Activated T-cell treated with anti-CD3 and anti-CD28 coated beads, Interleukin-2, amount 50 U/mL, for 72 hours (primary cell): ENCODE measurements at regions not wholly inside any gene's neighbourhood (a gene's known extent, or its start where the extent isn't known, plus 50 kb on each side); places are given as distances from the start of the nearest gene placed in this dataset.

Source experiments
- ATAC-seq, 2 donors: fragments of 150-1000 bp; cut with Tn5 transposase; replicated peaks in 1 of 2; 2 replicates each; pipeline ENCODE4 v1.10.0; 2021; ENCODE audit warnings: moderate library complexity in 2 of 2, mild to moderate bottlenecking in 1 of 2
- DNase-seq, 2 donors: peaks; one replicate each; pipeline ENCODE4 v3.0.0; 2021 to 2022; ENCODE audit warnings: mixed read lengths in 1 of 2
- H3K27ac Mint-ChIP-seq: one replicate; pipeline ENCODE4 v1.8.0; 2022; ENCODE audit warnings: mild to moderate bottlenecking, moderate library complexity, mixed read lengths
- H3K27me3 Mint-ChIP-seq: one replicate; pipeline ENCODE4 v1.8.0; 2022; ENCODE audit warnings: low read depth, mixed read lengths
- H3K36me3 Mint-ChIP-seq, 2 donors: one replicate each; pipeline ENCODE4 v1.8.0; 2022; ENCODE audit warnings: mixed read lengths in 2 of 2, mild to moderate bottlenecking in 1 of 2; ENCODE audit not compliant: insufficient read depth in 2 of 2
- H3K4me1 Mint-ChIP-seq: one replicate; pipeline ENCODE4 v1.8.0; 2022; ENCODE audit warnings: low read depth, mixed read lengths
- H3K4me3 Mint-ChIP-seq, 2 donors: one replicate each; pipeline ENCODE4 v1.8.0; 2022; ENCODE audit warnings: mild to moderate bottlenecking in 2 of 2, mixed read lengths in 2 of 2, moderate library complexity in 2 of 2
- H3K9me3 Mint-ChIP-seq, 2 donors: one replicate each; pipeline ENCODE4 v1.8.0; 2022; ENCODE audit warnings: mixed read lengths in 2 of 2

- peaks cover 75% of the 10 kb centered on the region for H3K27me3 Mint-ChIP-seq
- no peaks in the 10 kb centered on the region for H3K36me3 Mint-ChIP-seq
- no peak for DNase-seq
- ATAC-seq: no peak
- H3K4me3 Mint-ChIP-seq: no peak overlapping the region
- H3K9me3 Mint-ChIP-seq: no peaks in the 10 kb centered on the region
- peaks cover 17% of the 10 kb centered on the region for H3K4me1 Mint-ChIP-seq
- no peak overlapping the region for H3K27ac Mint-ChIP-seq
Measured at GRCh38 chr3:127489357-127489756, 101.2 kb downstream of the TPRA1 start.

- ATAC-seq (no peak), DNase-seq (no peak)
- Mint-ChIP-seq H3K4me3 (no peak overlapping the region), H3K27me3 (peaks cover 74% of the 10 kb centered on the region), H3K9me3 (no peaks in the 10 kb centered on the region), H3K36me3 (no peaks in the 10 kb centered on the region), H3K27ac (no peak overlapping the region), H3K4me1 (peaks cover 24% of the 10 kb centered on the region)
Measured at GRCh38 chr3:127488740-127489139, 101.8 kb downstream of the TPRA1 start.

- Mint-ChIP-seq H3K4me1 (peaks cover 29% of the 10 kb centered on the region), H3K27me3 (peaks cover 75% of the 10 kb centered on the region), H3K4me3 (no peak overlapping the region), H3K36me3 (no peaks in the 10 kb centered on the region), H3K27ac (no peak overlapping the region), H3K9me3 (no peaks in the 10 kb centered on the region)
- ATAC-seq: no peak
- no peak for DNase-seq
Measured at GRCh38 chr3:127488141-127488672, 102.3 kb downstream of the TPRA1 start.

- no peak overlapping the region for H3K4me3 Mint-ChIP-seq
- peaks cover 39% of the 10 kb centered on the region for H3K4me1 Mint-ChIP-seq
- no peak overlapping the region for H3K27ac Mint-ChIP-seq
- no peaks in the 10 kb centered on the region for H3K36me3 Mint-ChIP-seq
- ATAC-seq (no peak), DNase-seq (no peak)
- no peaks in the 10 kb centered on the region for H3K9me3 Mint-ChIP-seq
- peaks cover 76% of the 10 kb centered on the region for H3K27me3 Mint-ChIP-seq
Measured at GRCh38 chr3:127487196-127487595, 103.3 kb downstream of the TPRA1 start.

- Mint-ChIP-seq H3K4me1 (peaks cover 39% of the 10 kb centered on the region), H3K9me3 (no peaks in the 10 kb centered on the region), H3K4me3 (no peak overlapping the region), H3K27me3 (peaks cover 79% of the 10 kb centered on the region), H3K36me3 (no peaks in the 10 kb centered on the region), H3K27ac (no peak overlapping the region)
- DNase-seq: no peak
- no peak for ATAC-seq
Measured at GRCh38 chr3:127486321-127486944, 104.1 kb downstream of the TPRA1 start.

GRCh38 chr3:127485396-127486170, 105.0 kb downstream of the TPRA1 start:
- H3K4me1 Mint-ChIP-seq: peaks cover 39% of the 10 kb centered on the region
- no peaks in the 10 kb centered on the region for H3K36me3 Mint-ChIP-seq
- H3K4me3 Mint-ChIP-seq: peak overlapping the region; percentile 56 to 67
- no peak overlapping the region for H3K27ac Mint-ChIP-seq
- ATAC-seq (peak in 1 of 2 donors; percentile 13), DNase-seq (no peak)
- peaks cover 81% of the 10 kb centered on the region for H3K27me3 Mint-ChIP-seq
- no peaks in the 10 kb centered on the region for H3K9me3 Mint-ChIP-seq

- H3K27me3 Mint-ChIP-seq: peaks cover 77% of the 10 kb centered on the region
- no peaks in the 10 kb centered on the region for H3K36me3 Mint-ChIP-seq
- DNase-seq (peak; percentile 66 to 73), ATAC-seq (peak; percentile 76 to 82)
- peaks cover 39% of the 10 kb centered on the region for H3K4me1 Mint-ChIP-seq
- H3K9me3 Mint-ChIP-seq: no peaks in the 10 kb centered on the region
- H3K4me3 Mint-ChIP-seq: peak overlapping the region; percentile 56 to 67
- peak overlapping the region; percentile 81 for H3K27ac Mint-ChIP-seq
Measured at GRCh38 chr3:127484601-127485388, 105.7 kb downstream of the TPRA1 start.

- ATAC-seq (peak; percentile 79 to 84), DNase-seq (peak; percentile 86 to 93)
- peaks cover 39% of the 10 kb centered on the region for H3K4me1 Mint-ChIP-seq
- H3K36me3 Mint-ChIP-seq: no peaks in the 10 kb centered on the region
- peak overlapping the region; percentile 81 for H3K27ac Mint-ChIP-seq
- H3K27me3 Mint-ChIP-seq: peaks cover 70% of the 10 kb centered on the region
- H3K9me3 Mint-ChIP-seq: no peaks in the 10 kb centered on the region
- peak overlapping the region; percentile 56 to 67 for H3K4me3 Mint-ChIP-seq
Measured at GRCh38 chr3:127483902-127484591, 106.5 kb downstream of the TPRA1 start.

- H3K4me1 Mint-ChIP-seq: peaks cover 39% of the 10 kb centered on the region
- DNase-seq (peak in 1 of 2 donors; percentile 0), ATAC-seq (no peak)
- H3K9me3 Mint-ChIP-seq: no peaks in the 10 kb centered on the region
- peaks cover 62% of the 10 kb centered on the region for H3K27me3 Mint-ChIP-seq
- H3K4me3 Mint-ChIP-seq: peak overlapping the region; percentile 22 to 67
- H3K36me3 Mint-ChIP-seq: no peaks in the 10 kb centered on the region
- peak overlapping the region; percentile 52 for H3K27ac Mint-ChIP-seq
Measured at GRCh38 chr3:127483005-127483641, 107.4 kb downstream of the TPRA1 start.

GRCh38 chr3:127482216-127483004, 108.1 kb downstream of the TPRA1 start:
- DNase-seq (no peak), ATAC-seq (no peak)
- no peaks in the 10 kb centered on the region for H3K9me3 Mint-ChIP-seq
- peaks cover 62% of the 10 kb centered on the region for H3K27me3 Mint-ChIP-seq
- H3K36me3 Mint-ChIP-seq: no peaks in the 10 kb centered on the region
- H3K27ac Mint-ChIP-seq: no peak overlapping the region
- peak overlapping the region; percentile 22 to 39 for H3K4me3 Mint-ChIP-seq
- peaks cover 39% of the 10 kb centered on the region for H3K4me1 Mint-ChIP-seq

- H3K27ac Mint-ChIP-seq: no peak overlapping the region
- ATAC-seq (no peak), DNase-seq (no peak)
- H3K27me3 Mint-ChIP-seq: peaks cover 60% of the 10 kb centered on the region
- no peak overlapping the region for H3K4me3 Mint-ChIP-seq
- H3K9me3 Mint-ChIP-seq: no peaks in the 10 kb centered on the region
- H3K4me1 Mint-ChIP-seq: peaks cover 39% of the 10 kb centered on the region
- H3K36me3 Mint-ChIP-seq: no peaks in the 10 kb centered on the region
Measured at GRCh38 chr3:127480196-127480954, 110.2 kb downstream of the TPRA1 start.
